Stimulated activated CD8-positive, alpha-beta memory T cell treated with anti-CD3 and anti-CD28 coated beads, Interleukin-15, amount 100 ng/mL, for 48 hours (primary cell): ENCODE measurements at regions not wholly inside any gene's neighbourhood (a gene's known extent, or its start where the extent isn't known, plus 50 kb on each side); places are given as distances from the start of the nearest gene placed in this dataset.
"Not testable (repeated sequence)": the region's sequence is repeated elsewhere in the genome, so short reads cannot be mapped to it uniquely, and the experiment has no call there.

ENCODE experiments used
- DNase-seq, 2 donors: peaks; one replicate each; pipeline ENCODE4 v3.0.0-alpha.2; 2020; ENCODE audit warnings: low read depth in 2 of 2

GRCh38 chr1:148264374-148265276 is 112.5 kb upstream of the NBPF11 start:
- no peak for DNase-seq

GRCh38 chr1:148263906-148264255 is 111.8 kb upstream of the NBPF11 start:
- DNase-seq = no peak

GRCh38 chr1:148263128-148263905 is 111.2 kb upstream of the NBPF11 start:
- peak; percentile 64 to 71 for DNase-seq

GRCh38 chr1:148261684-148262083 is 109.6 kb upstream of the NBPF11 start:
- not testable (repeated sequence) for DNase-seq

GRCh38 chr1:148257886-148258285 is 105.8 kb upstream of the NBPF11 start:
- DNase-seq = not testable (repeated sequence)

- DNase-seq = not testable (repeated sequence)
Measured at GRCh38 chr1:148254611-148255429, 102.7 kb upstream of the NBPF11 start.

GRCh38 chr1:148253808-148254207 is 101.7 kb upstream of the NBPF11 start:
- not testable (repeated sequence) for DNase-seq

GRCh38 chr1:148248798-148249197 is 96.7 kb upstream of the NBPF11 start:
- DNase-seq = not testable (repeated sequence)

- not testable (repeated sequence) for DNase-seq
Measured at GRCh38 chr1:148246258-148246861, 94.3 kb upstream of the NBPF11 start.

- DNase-seq = not testable (repeated sequence)
Measured at GRCh38 chr1:148245843-148246242, 93.8 kb upstream of the NBPF11 start.

- not testable (repeated sequence) for DNase-seq
Measured at GRCh38 chr1:148245443-148245842, 93.4 kb upstream of the NBPF11 start.

GRCh38 chr1:148233250-148233649 is 81.2 kb upstream of the NBPF11 start:
- DNase-seq = not testable (repeated sequence)

GRCh38 chr1:148228846-148229245 is 76.8 kb upstream of the NBPF11 start:
- not testable (repeated sequence) for DNase-seq

GRCh38 chr1:148222399-148223159 is 70.5 kb upstream of the NBPF11 start:
- not testable (repeated sequence) for DNase-seq

GRCh38 chr1:148221593-148221992 is 69.5 kb upstream of the NBPF11 start:
- not testable (repeated sequence) for DNase-seq

GRCh38 chr1:148219229-148219628 is 67.1 kb upstream of the NBPF11 start:
- DNase-seq = not testable (repeated sequence)

- not testable (repeated sequence) for DNase-seq
Measured at GRCh38 chr1:148211191-148211590, 59.1 kb upstream of the NBPF11 start.

GRCh38 chr1:148210624-148211023 is 58.5 kb upstream of the NBPF11 start:
- DNase-seq = not testable (repeated sequence)

GRCh38 chr1:148210166-148210565 is 58.1 kb upstream of the NBPF11 start:
- not testable (repeated sequence) for DNase-seq

GRCh38 chr1:148202013-148202412 is 49.9 kb upstream of the NBPF11 start:
- not testable (repeated sequence) for DNase-seq
